GM19240 (cell line): ENCODE measurements at regions not wholly inside any gene's neighbourhood (a gene's known extent, or its start where the extent isn't known, plus 50 kb on each side); places are given as distances from the start of the nearest gene placed in this dataset.
A peak's percentile ranks its signal among the peaks of the same experiment; 100 is the strongest.

Experiments used
- DNase-seq: peaks from one replicate; pipeline ENCODE4 v3.0.0; 2011; ENCODE audit warnings: low spot score; ENCODE audit not compliant: insufficient read length

DNA sequence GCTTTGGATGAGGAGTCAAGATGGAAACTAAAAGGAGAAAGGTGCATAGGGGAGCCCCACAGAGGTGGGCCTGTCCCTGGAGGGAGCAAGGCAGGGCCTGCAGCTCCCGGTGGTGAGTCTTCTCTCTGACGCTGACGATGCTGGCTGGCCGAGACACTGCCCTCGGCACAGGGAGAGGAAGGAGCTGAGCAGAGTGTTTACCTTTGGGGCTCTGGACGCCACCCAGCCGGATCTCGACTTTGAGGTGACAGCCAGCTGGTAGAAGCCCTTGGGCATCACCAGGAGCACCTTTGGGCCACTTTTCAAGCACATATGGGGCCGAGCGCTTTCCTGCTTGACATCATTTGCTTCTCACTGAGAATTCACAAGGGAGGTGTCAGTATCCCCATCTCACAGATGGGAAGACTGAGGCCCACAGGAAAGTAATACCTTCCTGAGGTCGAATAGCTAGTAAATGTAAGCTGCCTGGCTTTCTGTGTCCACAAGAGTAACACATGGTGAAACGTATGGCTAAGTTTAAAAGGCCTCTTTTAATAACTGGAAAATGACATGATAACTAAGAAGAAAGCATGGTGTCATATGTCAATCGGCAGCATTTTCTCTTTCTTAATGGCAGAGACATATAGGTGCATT lies 294.3 kb upstream of the TNRC6C start:
- no peak for DNase-seq

DNA sequence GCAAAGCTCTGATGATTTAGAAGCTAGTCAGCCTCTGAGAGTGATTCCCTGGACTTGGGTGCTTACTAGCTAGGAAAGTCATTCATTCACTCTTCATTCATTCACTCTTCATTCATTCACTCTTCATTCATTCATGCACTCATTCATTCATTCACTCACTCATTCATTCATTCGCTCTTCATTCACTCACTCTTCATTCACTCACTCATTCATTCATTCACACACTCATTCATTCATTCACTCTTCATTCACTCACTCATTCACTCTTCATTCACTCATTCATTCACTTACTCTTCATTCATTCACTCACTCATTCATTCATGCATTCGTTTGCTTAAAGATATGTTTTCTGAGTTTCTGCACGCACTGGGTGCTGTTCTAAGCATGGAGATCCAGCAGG lies 292.7 kb upstream of the TNRC6C start:
- no peak for DNase-seq

DNA sequence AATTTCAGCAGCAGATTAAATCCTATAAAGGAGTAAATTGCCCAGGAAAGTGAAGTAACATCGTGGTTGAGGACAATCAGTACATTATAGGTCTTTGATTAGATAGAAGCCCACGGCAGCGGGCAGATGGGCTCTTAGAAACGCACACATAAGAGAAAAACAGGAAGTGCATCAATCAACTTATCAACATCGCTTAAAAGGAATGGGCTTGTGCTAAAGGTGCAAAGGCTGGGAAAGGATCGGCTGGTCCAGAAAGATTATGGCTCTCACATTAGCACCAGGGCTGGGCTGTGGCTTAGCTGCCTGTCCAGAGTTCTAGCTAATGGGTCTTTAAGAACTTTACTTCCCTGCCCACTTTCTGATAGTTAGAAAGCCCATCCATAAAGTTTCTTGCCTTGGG lies 292.0 kb upstream of the TNRC6C start:
- DNase-seq = no peak

DNA sequence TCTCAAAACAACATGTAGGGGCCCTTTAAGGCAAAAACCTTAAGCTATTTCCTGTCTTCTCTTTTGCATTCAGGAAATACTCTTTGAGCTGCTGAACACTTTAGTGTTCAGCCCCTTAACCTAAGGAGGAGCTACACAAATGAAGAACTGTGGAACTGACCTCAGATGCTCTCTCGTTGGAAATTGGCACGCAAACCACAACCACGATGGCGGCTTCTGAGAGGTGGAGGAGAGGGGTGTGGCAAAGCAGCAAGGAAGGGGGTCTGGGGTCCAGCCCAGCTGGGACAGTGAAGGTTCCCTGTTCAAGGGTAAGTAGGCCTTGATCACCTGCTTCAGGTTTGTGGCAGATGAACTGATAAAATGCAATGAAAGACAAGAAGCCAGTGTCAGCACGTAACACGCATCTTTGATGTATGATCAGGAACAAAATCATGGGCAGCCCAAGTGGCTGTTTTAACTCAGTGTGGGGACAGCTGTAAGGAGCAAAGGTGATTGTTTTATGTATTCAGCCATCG lies 291.6 kb upstream of the TNRC6C start:
- DNase-seq = peak; percentile 34

DNA sequence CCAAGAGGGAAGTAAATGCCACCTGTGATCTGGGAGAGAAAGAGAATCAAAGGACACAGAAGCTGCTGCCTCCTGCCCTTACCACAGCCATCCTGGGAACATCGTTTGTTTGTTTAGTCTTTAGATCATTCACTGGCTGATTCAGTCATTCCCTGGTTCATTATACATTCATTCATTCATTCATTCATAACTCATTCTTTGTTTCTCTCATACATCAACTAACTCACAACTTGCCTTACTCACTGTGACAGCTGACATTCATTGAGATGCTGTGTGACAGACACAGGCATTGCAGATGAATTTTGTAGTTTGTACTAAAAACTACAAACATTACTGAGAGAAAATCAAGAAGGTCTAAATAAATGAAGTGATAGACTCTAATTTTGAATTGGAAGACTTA lies 291.0 kb upstream of the TNRC6C start:
- DNase-seq = no peak

DNA sequence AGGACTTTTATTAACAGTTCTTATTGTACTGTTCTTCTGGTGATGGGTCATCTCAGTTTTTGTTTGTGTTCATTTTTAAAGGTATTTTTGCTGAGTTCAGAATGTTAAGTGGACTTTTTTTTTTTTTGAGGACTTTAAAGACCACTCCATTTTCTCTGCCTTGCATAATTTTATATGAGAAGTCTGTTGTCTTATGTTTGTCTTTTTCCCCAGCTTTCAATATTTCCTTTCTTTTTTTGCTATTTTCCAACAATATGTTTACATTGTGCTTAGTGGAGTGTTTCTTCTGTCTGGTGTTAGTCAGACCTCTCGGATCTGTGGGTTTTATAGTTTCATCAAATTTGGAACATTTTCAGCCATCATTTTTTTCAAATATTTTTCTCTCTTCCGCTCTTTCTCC lies 290.0 kb upstream of the TNRC6C start:
- DNase-seq = no peak

DNA sequence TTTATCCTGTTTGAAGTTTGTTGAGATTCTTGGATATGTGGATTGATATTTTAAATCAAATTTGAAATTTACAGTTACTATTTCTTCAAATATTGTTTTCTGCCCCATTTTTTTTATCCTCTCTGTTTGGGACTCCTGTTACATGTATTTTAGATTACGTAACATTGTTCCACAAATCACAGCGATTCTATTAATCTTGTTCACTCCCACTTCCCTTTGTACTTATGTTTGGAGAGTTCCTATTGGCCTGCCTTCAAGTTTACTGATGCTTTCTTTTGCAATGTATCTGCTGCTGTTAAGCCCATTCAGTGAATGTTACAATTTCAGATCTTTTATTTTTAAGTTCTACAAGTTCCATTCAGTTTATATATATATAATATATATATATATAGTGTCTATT lies 288.3 kb upstream of the TNRC6C start:
- no peak for DNase-seq

DNA sequence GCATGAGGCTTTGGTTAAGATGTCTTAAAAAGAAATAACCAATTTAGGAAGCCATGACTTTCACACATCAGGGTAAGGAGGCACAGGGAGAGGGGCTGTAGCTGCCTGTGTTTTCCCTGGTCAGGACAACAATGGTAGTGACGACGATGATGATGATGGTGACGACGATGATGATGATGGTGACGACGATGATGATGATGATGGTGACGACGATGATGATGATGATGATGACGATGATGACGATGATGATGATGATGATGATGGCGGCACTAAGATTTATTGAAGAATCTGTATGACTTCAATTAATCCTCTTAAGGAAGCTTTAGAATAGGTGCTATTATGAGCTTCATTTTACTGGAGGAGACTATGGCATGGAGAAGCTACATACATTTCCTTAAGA lies 284.1 kb upstream of the TNRC6C start:
- DNase-seq = no peak

DNA sequence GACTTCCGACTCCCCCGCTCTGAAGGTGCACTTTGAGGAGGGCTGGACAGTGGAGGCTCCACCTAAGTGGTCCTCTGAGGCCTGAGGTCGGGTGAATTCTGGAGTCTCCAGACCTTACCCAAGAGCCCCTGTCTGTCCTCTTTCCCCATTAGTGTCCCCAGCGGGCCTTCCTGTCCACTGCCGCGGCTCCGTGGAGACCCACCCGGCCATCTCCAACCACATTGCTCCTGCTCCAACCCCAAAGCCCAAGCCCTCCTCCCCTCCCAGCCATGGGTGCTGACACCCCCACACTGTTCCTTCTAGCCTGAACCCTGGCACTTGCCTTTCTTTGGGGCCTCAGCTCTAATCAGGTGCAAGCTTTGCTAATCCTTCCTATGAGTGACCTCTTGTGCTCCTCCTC lies 283.1 kb upstream of the TNRC6C start:
- DNase-seq = no peak

DNA sequence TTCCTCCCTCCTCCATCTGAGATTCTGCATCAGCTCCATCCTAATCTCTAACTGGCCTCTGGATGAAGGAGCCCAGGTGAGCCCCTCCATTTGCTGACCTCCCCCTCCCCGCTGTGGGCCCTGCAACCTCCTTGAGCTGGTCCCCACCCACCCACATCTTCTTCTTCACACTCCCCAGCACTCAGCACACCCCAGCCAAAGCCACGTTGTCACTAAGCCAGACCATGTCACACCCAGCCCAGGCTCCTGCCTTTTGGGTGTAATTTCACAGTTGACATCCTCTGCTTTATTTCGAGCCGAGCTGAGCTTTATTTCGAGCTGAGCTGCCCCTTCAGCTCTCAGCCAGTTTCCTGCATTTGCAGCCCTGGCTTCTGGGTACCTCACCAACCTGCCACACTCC lies 282.7 kb upstream of the TNRC6C start:
- DNase-seq = no peak

DNA sequence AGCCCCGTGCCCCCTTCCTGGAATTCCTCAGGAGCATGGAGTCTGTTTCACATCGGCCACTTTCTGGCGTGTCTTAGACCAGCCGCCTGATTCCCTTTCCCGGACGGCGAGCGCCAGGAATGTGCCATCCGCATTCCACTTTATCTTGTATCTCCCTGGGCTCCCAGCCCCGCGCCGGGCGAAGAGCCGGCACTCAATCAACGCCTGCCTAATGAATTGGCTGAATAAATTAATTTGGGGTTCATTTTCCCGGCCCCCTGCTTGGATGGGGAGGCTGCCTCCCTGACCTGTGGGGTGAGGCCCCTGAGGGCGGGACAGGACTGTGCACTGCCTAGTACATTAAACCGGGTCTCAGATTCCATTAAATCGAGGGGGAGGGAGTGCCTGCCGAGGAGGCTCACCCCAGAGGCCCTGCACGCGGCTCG lies 282.3 kb upstream of the TNRC6C start:
- DNase-seq = no peak

DNA sequence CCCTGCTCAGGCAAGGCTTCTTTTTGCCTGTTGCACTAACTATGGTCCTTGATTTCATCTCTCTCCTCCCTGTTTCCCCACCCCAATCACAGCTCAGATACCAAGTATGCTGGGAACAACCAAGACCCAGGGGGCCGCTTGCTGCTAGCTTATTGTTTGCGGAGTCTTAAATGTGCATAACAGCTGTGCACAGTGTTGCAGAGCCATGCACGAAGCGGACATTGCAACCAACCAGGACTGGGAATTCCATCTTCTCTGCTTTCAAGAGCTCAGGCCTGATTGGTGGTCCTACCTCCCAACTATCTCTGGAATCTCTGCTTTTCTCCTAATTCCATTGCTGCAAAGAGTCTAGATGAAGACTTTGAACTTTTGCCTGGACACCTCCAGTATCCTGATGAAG lies 281.3 kb upstream of the TNRC6C start:
- no peak for DNase-seq

DNA sequence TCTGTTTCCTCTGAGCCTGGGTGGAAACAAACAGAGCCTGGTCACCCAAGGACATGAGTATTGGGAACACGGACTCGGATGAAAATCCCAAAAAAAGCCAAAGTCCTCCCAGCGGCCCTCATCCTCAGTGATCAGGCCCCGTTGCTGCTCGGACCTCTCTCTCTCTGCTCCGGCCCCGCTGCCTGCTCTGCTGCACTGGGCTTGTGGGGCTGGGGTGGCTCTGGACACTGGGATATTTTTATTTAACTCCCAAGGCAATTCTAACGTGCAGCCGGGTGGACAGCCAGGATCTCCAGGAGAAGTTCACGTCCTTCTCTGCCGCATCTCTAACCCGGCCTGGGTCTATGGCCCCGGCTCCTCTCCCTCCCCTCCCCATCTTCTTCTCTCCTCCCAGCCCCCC lies 280.9 kb upstream of the TNRC6C start:
- no peak for DNase-seq

DNA sequence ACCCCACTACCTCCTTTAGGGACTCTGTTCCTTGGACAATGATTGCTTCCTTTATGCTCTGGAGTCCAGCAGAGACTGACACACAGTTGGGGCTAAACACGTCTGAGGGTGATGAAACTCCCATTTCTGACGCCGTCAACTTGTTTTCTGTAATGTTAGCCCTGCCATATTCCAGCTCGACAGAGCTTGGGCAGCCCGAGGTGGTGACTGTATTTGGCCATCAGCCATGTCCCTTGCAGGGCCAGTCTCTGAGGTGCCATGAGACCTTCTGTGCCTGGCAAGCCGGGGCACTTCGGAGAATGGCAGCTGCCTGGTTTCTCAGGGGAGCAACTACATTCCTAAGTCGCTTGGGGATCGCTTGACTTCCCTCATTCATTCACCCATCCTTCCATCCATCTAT lies 278.9 kb upstream of the TNRC6C start:
- DNase-seq = no peak

DNA sequence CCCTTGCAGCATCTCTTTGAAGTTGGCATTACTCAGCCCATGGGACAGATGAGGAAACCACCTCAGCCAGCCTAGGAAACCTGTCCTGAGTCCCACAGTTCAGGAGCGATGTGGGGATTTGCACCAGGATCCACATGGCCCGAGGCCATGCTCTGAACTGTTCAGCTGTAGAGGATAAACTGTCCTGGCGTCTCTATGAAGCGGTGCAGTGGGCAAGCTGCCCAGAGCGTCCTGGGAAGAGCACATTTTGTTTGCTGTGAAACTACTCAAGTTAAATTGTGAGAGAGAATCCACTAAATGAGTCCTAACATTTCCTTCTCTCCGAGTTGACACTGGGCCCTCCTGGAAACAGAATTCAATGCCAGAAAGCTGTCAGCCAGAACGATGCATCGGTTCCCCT lies 276.6 kb upstream of the TNRC6C start:
- DNase-seq = no peak

DNA sequence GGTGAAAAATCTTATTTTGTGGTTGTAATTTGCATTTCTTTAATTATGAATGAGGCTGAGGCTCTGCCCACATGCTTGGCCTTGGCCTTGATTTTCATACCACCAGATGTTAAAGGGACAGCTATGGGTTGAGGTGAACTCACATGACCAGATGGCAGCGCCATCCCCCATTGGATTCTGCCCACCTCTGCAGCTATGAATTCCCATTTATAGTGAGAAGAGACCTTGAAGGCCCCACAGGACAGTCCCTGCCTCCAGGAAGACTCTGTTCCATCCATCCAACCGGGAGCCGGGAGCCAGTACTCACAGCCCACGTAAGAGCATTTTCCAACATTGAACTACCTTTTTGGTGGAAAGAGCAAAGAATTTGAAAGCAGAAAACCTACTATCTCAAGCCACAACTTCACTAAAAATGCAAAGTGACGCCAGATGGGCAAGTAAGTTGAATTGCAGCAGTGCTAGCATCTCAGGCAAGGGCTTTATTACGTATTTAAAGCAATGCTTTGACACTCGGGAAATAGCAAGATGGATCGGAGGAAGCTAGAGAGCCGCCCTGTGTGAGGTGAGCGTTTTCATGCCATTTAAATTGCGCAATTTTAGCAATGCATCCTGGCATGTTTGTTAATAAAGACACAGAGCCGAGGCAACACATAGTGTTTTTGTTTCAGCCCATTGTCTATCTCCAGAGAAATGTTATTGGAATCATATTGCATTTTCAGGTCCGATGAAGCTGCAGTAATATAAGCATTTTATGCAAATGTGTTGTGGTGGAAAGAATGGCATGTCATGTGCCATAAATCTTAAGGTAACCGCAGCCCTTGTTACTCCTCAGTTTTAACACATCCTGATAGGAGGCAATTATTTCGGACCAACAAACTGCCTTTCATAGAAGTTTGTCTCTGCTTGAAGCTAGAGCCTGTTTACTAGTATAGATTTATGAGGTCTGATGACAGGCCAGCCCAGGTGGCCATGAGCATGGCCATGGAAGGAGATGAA lies 273.4 kb upstream of the TNRC6C start:
- no peak for DNase-seq

DNA sequence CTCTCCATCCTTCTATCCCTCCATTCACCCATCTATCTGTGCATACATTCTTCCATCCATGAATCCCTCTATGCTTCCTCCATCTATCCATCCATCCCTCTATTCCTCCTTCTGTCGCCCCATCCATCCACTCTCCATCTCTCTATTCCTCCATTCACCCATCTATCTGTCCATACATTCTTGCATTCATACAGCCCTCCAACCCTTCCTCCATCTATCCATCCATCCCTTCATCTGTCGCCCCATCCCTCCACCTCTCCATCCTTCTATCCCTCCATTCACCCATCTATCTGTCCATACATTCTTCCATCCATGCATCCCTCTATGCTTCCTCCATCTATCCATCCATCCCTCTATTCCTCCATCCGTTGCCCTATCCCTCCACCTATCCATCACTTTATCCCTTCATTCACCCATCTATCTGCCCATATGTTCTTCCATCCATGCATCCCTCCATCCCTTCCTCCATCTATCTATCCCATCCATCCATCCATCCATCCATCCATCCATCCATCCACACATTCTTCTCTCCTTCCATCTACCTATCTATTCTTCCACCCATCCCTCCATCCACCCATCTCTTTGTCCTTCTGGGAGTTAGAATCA lies 272.5 kb upstream of the TNRC6C start:
- no peak for DNase-seq

DNA sequence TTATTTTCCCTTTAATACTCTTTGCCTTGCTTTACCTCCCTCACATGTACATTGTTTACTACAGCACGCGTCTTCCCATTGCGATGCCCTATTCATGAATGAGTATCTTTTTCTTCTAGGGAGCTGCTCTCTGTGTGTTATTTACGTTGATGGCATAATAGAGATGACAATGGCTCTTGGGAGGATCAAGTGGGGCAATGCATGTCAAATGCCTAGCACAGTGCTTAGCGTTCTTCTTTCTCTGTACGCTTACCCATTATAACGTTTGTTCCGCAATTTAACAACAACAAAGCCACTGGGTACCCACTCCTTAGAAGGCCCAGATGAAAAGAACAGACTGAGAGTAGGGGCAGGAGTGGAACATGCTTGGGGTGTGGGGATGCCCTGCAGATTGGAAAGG lies 271.6 kb upstream of the TNRC6C start:
- DNase-seq = no peak

DNA sequence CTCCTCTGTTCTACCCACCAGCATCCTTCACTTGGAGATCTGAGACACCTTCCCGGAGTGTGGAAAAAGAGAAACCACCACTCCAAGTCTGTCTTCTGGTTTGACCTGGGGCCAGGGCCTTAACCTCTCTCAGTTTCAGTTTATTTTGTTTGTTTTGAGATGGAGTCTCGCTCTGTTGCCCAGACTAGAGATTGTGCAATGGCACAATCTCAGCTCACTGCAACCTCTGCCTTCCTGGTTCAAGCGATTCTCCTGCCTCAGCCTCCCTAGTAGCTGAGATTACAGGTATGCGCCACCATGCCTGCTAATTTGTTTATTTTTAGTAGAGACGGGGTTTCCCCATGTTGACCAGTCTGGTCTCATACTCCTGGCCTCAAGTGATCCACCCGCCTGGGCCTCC lies 271.1 kb upstream of the TNRC6C start:
- DNase-seq = no peak

DNA sequence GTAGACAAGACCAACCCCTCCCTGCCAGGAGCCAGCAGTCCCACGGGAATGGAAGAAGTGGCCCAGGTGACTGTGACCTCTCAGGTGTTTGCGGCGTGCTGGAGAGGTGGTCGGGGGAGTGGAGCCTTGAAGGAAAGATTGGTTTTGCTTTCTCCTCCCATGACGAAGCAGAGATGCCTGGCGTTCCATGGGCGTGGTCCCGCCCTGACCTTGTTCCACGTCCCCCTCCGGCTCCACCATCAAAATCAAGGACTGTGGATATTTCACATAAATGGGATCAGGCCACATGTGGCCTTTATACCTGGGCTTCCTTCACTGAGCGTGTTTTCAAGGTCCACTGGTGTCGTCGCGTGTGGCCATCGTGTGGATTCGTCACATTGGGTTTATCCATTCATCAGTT lies 270.6 kb upstream of the TNRC6C start:
- DNase-seq = no peak

DNA sequence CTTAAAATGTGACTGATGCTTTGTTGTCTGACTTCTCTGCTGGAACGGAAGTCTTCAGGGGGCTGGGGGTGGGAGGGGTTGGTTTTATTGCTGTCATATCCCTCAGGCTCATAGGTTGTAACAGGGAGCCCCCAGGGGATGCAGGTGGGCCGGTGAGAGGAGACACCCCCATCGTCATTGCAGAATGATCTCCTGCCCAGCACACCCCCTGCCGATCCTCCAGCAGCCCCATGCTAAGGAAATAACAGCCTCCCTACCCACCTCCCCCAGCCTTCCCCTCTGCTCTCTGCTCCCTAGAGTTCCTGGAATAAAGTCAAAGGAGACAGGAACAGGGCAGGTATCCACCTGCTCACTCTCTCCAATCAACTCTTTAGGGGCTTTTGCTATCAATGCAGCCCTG lies 270.1 kb upstream of the TNRC6C start:
- DNase-seq = no peak
